SK-N-SH treated with all-trans-retinoic acid at 6 μM for 48 hours (cell line): ENCODE measurements at regions not wholly inside any gene's neighbourhood (a gene's known extent, or its start where the extent isn't known, plus 50 kb on each side); places are given as distances from the start of the nearest gene placed in this dataset.

Experiments used
- ARNTL ChIP-seq: fragments of 450-650 bp; formaldehyde crosslinking; IDR thresholded peaks from 2 replicates; pipeline ENCODE4 v1.5.0; 2020; ENCODE audit warnings: low read depth, mild to moderate bottlenecking, moderate library complexity, borderline replicate concordance
- CSRNP3 ChIP-seq: fragments of 250-450 bp; sonication (Bioruptor Pico); IDR thresholded peaks from 2 replicates; pipeline ENCODE4 v1.5.1; 2021; ENCODE audit warnings: mild to moderate bottlenecking, moderate library complexity
- OSR1 ChIP-seq: fragments of 250-450 bp; sonication (Bioruptor Pico); IDR thresholded peaks from 2 replicates; pipeline ENCODE4 v1.8.0; 2022; ENCODE audit warnings: moderate library complexity, mild to moderate bottlenecking, inconsistent platforms
- TCF4 ChIP-seq: fragments of 250-450 bp; sonication (Bioruptor Pico); IDR thresholded peaks from 2 replicates; pipeline ENCODE4 v1.8.0; 2021; ENCODE audit warnings: mild to moderate bottlenecking, moderate library complexity, borderline replicate concordance
- ZFP3 ChIP-seq: fragments of 250-450 bp; sonication (Bioruptor Pico); IDR thresholded peaks from 2 replicates; pipeline ENCODE4 v1.5.0; 2020; ENCODE audit warnings: mild to moderate bottlenecking, moderate library complexity
- ZFP30 ChIP-seq: fragments of 450-650 bp; formaldehyde crosslinking; IDR thresholded peaks from 2 replicates; pipeline ENCODE4 v1.5.0; 2022; ENCODE audit warnings: mild to moderate bottlenecking, moderate library complexity
- ZNF8 ChIP-seq: fragments of 450-650 bp; formaldehyde crosslinking; IDR thresholded peaks from 2 replicates; pipeline ENCODE4 v1.5.0; 2020; ENCODE audit warnings: mild to moderate bottlenecking, moderate library complexity
- TF ChIP-seq, protein P1 (sequence below): fragments of 250-450 bp; sonication (Bioruptor Pico); IDR thresholded peaks from 2 replicates; pipeline ENCODE4 v1.5.0; 2020; ENCODE audit warnings: mild to moderate bottlenecking, moderate library complexity

DNA sequence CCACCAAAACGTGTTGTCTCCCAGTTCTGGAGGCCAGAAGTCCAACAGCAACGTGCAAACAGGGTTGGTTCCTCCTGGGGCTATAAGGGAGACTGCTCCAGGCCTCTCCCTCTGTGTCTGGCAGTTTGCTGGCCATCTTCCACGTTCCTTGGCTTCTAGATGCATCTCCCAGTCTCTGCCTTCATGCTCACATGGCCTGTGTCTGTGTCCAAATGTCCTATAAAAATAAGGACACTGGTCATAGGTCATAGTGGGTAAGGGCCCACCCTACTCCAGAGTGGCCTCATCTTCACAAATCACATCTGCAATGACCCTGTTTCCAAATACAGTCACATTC, 69.4 kb upstream of the TAF1B start:
- TF ChIP-seq OSR1 (CRISPR knock-in tag) (no peak), ZNF8 (CRISPR knock-in tag) (no peak), ZFP30 (CRISPR knock-in tag) (no peak), ARNTL (CRISPR knock-in tag) (no peak), ZFP3 (no peak), TCF4 (CRISPR knock-in tag) (no peak), CSRNP3 (CRISPR knock-in tag) (no peak)
- TF ChIP-seq, protein P1, sequence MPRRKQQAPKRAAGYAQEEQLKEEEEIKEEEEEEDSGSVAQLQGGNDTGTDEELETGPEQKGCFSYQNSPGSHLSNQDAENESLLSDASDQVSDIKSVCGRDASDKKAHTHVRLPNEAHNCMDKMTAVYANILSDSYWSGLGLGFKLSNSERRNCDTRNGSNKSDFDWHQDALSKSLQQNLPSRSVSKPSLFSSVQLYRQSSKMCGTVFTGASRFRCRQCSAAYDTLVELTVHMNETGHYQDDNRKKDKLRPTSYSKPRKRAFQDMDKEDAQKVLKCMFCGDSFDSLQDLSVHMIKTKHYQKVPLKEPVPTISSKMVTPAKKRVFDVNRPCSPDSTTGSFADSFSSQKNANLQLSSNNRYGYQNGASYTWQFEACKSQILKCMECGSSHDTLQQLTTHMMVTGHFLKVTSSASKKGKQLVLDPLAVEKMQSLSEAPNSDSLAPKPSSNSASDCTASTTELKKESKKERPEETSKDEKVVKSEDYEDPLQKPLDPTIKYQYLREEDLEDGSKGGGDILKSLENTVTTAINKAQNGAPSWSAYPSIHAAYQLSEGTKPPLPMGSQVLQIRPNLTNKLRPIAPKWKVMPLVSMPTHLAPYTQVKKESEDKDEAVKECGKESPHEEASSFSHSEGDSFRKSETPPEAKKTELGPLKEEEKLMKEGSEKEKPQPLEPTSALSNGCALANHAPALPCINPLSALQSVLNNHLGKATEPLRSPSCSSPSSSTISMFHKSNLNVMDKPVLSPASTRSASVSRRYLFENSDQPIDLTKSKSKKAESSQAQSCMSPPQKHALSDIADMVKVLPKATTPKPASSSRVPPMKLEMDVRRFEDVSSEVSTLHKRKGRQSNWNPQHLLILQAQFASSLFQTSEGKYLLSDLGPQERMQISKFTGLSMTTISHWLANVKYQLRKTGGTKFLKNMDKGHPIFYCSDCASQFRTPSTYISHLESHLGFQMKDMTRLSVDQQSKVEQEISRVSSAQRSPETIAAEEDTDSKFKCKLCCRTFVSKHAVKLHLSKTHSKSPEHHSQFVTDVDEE = no peak
